ENCODE measurements at regions not wholly inside any gene's neighbourhood (a gene's known extent, or its start where the extent isn't known, plus 50 kb on each side); places are given as distances from the start of the nearest gene placed in this dataset.

- H3K36me3 Mint-ChIP-seq (ENCODE audit: low read depth), result no peaks in the 10 kb centered on the region
- H3K4me3 Mint-ChIP-seq, result no peak overlapping the region
- H3K9me3 Mint-ChIP-seq, result no peaks in the 10 kb centered on the region
- no peaks in the 10 kb centered on the region for H3K4me1 Mint-ChIP-seq (ENCODE audit: low read depth)
- H3K27me3 Mint-ChIP-seq (ENCODE audit: low read depth), result peaks cover 10% of the 10 kb centered on the region
- no peak overlapping the region for H3K27ac Mint-ChIP-seq
Observed at GRCh38 chr2:15058015-15058720, 425.7 kb downstream of the LRATD1 start.

- Mint-ChIP-seq H3K4me3 (no peak overlapping the region), H3K9me3 (no peaks in the 10 kb centered on the region), H3K27ac (no peak overlapping the region), H3K36me3 (ENCODE audit: low read depth) (no peaks in the 10 kb centered on the region), H3K27me3 (ENCODE audit: low read depth) (peaks cover 10% of the 10 kb centered on the region), H3K4me1 (ENCODE audit: low read depth) (no peaks in the 10 kb centered on the region)
Observed at GRCh38 chr2:15058721-15059157, 426.2 kb downstream of the LRATD1 start.

DNA sequence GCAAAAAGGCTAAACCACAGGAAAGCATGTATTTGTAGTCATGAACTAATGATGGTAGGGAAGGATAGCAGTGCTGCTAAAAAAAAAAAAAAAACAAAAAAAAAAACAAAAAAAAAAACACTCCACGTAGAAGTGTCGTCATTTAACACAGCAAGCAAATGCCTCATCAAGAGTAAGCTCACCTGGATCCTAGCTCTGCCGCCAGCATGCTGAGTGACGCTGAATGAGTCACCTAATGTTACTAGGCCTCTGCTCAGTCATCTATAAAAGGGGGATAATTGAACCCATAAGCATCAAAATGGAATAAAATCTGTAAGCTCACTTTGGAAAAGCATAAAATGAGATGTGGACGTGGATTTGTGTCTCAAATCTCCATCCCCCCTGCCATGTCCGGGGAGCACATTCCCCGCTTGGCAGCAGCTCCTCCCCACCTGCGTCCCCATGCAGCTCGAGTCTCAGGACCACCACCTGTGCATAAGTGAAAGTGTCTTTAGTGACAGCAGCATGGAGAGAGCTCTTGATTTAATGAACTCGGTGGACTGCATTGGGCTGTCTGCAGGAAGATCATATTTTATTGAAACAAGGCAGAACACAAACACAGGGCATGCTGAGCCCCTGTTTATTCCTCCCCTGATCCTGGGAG is 427.5 kb downstream of the LRATD1 start:
- H3K9me3 Mint-ChIP-seq, result peaks cover under 1% of the 10 kb centered on the region
- no peaks in the 10 kb centered on the region for H3K4me1 Mint-ChIP-seq (ENCODE audit: low read depth)
- H3K4me3 Mint-ChIP-seq, result no peak overlapping the region
- H3K27ac Mint-ChIP-seq, result no peak overlapping the region
- no peaks in the 10 kb centered on the region for H3K36me3 Mint-ChIP-seq (ENCODE audit: low read depth)
- peaks cover 6% of the 10 kb centered on the region for H3K27me3 Mint-ChIP-seq (ENCODE audit: low read depth)

- peaks cover 4% of the 10 kb centered on the region for H3K9me3 Mint-ChIP-seq
- no peaks in the 10 kb centered on the region for H3K4me1 Mint-ChIP-seq (ENCODE audit: low read depth)
- H3K36me3 Mint-ChIP-seq (ENCODE audit: low read depth), result no peaks in the 10 kb centered on the region
- H3K27me3 Mint-ChIP-seq (ENCODE audit: low read depth), result no peaks in the 10 kb centered on the region
- no peak overlapping the region for H3K4me3 Mint-ChIP-seq
- no peak overlapping the region for H3K27ac Mint-ChIP-seq
Observed at GRCh38 chr2:15061268-15061667, 428.8 kb downstream of the LRATD1 start.

DNA sequence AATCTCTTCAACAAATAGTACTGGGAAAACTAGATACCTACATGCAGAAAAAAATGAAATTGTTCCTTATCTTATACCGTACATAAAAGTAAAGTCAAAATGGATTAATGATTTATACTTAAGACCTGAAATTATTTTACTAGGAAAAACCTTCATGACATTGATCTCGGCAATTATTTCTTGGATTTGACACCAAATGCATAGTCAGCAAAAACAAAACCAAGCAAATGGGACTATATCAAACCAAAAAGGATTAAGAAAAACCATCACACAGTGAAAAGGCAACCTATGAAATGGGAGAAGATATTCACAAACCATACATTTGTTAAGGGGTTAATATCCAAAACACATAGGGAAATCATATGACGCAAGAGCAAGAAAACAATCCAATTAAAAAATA is 433.6 kb downstream of the LRATD1 start:
- H3K4me1 Mint-ChIP-seq (ENCODE audit: low read depth), result no peaks in the 10 kb centered on the region
- H3K27me3 Mint-ChIP-seq (ENCODE audit: low read depth), result no peaks in the 10 kb centered on the region
- H3K9me3 Mint-ChIP-seq, result peaks cover 4% of the 10 kb centered on the region
- no peak overlapping the region for H3K4me3 Mint-ChIP-seq
- H3K36me3 Mint-ChIP-seq (ENCODE audit: low read depth), result no peaks in the 10 kb centered on the region
- no peak overlapping the region for H3K27ac Mint-ChIP-seq

- no peak overlapping the region for H3K4me3 Mint-ChIP-seq
- H3K36me3 Mint-ChIP-seq (ENCODE audit: low read depth), result no peaks in the 10 kb centered on the region
- no peaks in the 10 kb centered on the region for H3K4me1 Mint-ChIP-seq (ENCODE audit: low read depth)
Observed at GRCh38 chr2:15069149-15069548, 436.6 kb downstream of the LRATD1 start.

GRCh38 chr2:15072836-15073235 is 440.3 kb downstream of the LRATD1 start:
- peaks cover 3% of the 10 kb centered on the region for H3K9me3 Mint-ChIP-seq

More at GRCh38 chr2:15069149-15069548, 436.6 kb downstream of the LRATD1 start:
- Mint-ChIP-seq H3K27ac (no peak overlapping the region), H3K27me3 (ENCODE audit: low read depth) (peaks cover 5% of the 10 kb centered on the region), H3K9me3 (peaks cover 4% of the 10 kb centered on the region)

DNA sequence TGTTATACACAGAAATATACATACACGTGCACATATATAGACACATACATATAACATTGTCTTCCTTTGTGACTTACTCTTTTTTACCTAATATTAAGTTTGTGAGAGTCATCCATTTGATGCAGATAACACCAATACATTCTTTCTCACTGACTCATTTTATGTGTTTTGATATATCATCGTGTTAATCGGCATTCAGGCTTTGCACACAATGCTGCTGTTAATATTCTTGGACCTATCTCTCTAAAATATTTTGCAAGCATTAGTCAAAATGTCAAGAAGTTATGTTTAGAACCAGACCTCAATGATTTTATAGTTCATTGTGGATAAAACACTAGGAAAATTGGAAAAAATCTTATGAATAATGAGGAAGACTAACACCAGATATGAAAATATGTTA is 441.1 kb downstream of the LRATD1 start:
- H3K9me3 Mint-ChIP-seq, result peaks cover 3% of the 10 kb centered on the region
- H3K27ac Mint-ChIP-seq, result no peak overlapping the region
- no peaks in the 10 kb centered on the region for H3K36me3 Mint-ChIP-seq (ENCODE audit: low read depth)
- peaks cover 23% of the 10 kb centered on the region for H3K27me3 Mint-ChIP-seq (ENCODE audit: low read depth)
- H3K4me1 Mint-ChIP-seq (ENCODE audit: low read depth), result no peaks in the 10 kb centered on the region
- H3K4me3 Mint-ChIP-seq, result no peak overlapping the region

More at GRCh38 chr2:15072836-15073235, 440.3 kb downstream of the LRATD1 start:
- H3K4me3 Mint-ChIP-seq, result no peak overlapping the region
- no peaks in the 10 kb centered on the region for H3K36me3 Mint-ChIP-seq (ENCODE audit: low read depth)
- no peak overlapping the region for H3K27ac Mint-ChIP-seq
- H3K4me1 Mint-ChIP-seq (ENCODE audit: low read depth), result no peaks in the 10 kb centered on the region
- H3K27me3 Mint-ChIP-seq (ENCODE audit: low read depth), result peaks cover 23% of the 10 kb centered on the region

DNA sequence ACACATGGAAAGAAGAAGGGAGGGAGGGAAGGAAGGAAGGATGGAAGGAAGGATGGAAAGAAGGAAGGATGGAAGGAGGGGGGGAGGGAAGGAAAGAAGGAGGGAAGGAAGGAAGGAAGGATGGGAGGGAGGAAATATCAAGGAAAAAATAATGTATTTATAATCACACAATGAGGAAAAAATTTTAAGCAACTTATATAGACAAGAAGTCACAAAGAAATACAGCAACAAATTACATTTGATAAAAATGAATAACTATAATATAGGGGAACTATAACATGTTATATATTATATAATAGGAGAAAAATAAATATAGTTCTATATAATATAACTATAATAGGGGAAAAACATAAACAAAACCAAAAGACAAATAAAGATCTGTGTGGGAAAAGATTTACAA is 441.8 kb downstream of the LRATD1 start:
- no peak overlapping the region for H3K27ac Mint-ChIP-seq
- H3K36me3 Mint-ChIP-seq (ENCODE audit: low read depth), result no peaks in the 10 kb centered on the region
- no peaks in the 10 kb centered on the region for H3K4me1 Mint-ChIP-seq (ENCODE audit: low read depth)
- peaks cover 3% of the 10 kb centered on the region for H3K9me3 Mint-ChIP-seq
- peaks cover 23% of the 10 kb centered on the region for H3K27me3 Mint-ChIP-seq (ENCODE audit: low read depth)
- H3K4me3 Mint-ChIP-seq, result no peak overlapping the region

DNA sequence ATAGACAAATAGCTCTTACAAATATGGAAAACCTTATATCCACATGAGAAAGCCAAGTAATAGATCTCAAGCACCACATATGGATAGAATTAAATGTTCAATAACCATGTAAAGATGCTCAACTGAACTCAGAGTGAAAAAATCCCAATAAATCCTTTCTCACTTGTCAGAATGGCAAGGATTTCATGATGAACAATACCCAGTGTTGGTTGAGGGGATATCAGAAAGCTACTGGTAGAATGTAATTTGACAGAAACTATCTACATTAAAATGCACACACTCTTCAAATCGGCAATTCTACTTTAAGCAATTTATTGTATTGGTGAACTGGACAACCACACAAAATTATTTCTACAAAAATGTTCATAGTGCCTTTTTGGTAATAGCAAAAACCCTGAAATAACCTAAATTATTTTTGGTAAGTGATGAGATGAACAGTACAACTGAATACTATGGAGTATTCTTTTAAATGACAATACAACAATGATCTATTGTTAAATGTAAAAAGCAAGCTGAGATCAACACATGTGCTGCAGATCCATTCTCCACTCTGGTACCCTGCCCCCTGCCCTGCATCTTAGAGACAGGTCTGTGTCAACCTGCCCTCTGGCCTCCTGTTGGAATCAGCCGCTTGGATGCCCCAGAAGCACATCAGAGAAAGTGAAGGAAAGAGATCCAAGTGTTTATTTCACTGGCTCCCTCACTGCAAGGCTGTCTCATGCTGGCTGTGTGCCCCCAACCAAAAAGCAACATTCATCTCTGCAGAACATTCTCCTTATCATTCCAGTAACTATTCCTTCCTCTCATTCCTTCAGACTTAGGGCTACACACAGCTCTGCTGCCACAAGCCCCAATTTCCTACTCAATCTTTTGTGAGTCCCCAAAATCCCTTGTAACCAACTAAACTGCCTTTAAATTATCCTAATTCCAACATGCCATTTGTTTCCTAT is 442.5 kb downstream of the LRATD1 start:
- H3K27me3 Mint-ChIP-seq (ENCODE audit: low read depth), result peaks cover 23% of the 10 kb centered on the region
- peaks cover 3% of the 10 kb centered on the region for H3K9me3 Mint-ChIP-seq
- no peak overlapping the region for H3K4me3 Mint-ChIP-seq
- no peaks in the 10 kb centered on the region for H3K36me3 Mint-ChIP-seq (ENCODE audit: low read depth)
- no peaks in the 10 kb centered on the region for H3K4me1 Mint-ChIP-seq (ENCODE audit: low read depth)
- H3K27ac Mint-ChIP-seq, result no peak overlapping the region

DNA sequence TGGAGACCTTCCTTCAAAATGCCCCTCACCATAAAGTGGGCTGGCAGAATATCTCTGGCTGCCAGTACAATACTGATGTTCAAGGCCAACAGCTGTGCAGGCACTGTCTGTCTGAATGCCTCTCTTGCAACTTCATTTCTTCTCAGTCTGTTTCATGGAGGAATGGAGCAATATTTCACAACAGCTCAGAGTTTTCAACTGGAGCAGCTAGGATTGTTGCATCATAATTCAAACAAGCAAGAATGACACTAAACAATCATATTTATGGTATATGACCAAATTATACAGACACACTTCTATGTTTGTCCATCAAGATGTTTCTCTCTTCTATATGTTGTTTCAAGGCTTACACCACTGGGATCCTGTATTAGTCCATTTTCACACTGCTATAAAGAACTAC is 444.2 kb downstream of the LRATD1 start:
- H3K9me3 Mint-ChIP-seq, result peaks cover 3% of the 10 kb centered on the region
- H3K36me3 Mint-ChIP-seq (ENCODE audit: low read depth), result no peaks in the 10 kb centered on the region
- H3K4me3 Mint-ChIP-seq, result no peak overlapping the region
- no peaks in the 10 kb centered on the region for H3K4me1 Mint-ChIP-seq (ENCODE audit: low read depth)
- no peak overlapping the region for H3K27ac Mint-ChIP-seq
- H3K27me3 Mint-ChIP-seq (ENCODE audit: low read depth), result peaks cover 23% of the 10 kb centered on the region

DNA sequence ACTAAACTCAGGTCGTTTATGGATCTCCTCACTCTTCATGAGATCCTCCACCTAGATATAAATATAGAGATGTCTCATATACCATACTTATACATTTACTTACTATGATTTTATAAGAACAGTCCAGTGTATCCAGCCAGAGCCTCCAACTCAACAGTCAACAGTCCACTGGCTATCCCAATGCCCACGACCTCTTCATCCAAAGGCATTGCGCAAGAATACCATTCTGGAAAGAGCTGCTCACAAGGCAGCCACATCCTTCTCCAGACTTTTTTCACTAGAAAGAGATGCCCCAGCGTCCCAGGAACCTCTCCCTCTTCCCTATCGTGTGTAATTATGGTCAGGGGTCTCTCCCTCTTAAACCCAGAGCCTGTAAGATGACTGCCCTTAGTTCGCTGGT is 448.8 kb downstream of the LRATD1 start:
- no peaks in the 10 kb centered on the region for H3K36me3 Mint-ChIP-seq (ENCODE audit: low read depth)
- no peak overlapping the region for H3K4me3 Mint-ChIP-seq
- no peak overlapping the region for H3K27ac Mint-ChIP-seq
- peaks cover 7% of the 10 kb centered on the region for H3K27me3 Mint-ChIP-seq (ENCODE audit: low read depth)
- H3K4me1 Mint-ChIP-seq (ENCODE audit: low read depth), result no peaks in the 10 kb centered on the region
- peaks cover 3% of the 10 kb centered on the region for H3K9me3 Mint-ChIP-seq

- Mint-ChIP-seq H3K36me3 (ENCODE audit: low read depth) (no peaks in the 10 kb centered on the region), H3K27ac (no peak overlapping the region), H3K4me1 (ENCODE audit: low read depth) (no peaks in the 10 kb centered on the region), H3K9me3 (peaks cover under 1% of the 10 kb centered on the region), H3K27me3 (ENCODE audit: low read depth) (peaks cover under 1% of the 10 kb centered on the region), H3K4me3 (no peak overlapping the region)
Observed at GRCh38 chr2:15082105-15083058, 449.9 kb downstream of the LRATD1 start.

Data from T-helper 1 cell treated with Interleukin-12 subunit alpha and Interleukin-12 subunit beta and Interleukin-4 antibody, amounts not matched to agents 30 μg/mL and 1 μg/mL, for 36 hours (primary cell).